NCI-H146 treated with DMSO at 0.1 percent for 48 hours (cell line): ENCODE measurements at regions not wholly inside any gene's neighbourhood (a gene's known extent, or its start where the extent isn't known, plus 50 kb on each side); places are given as distances from the start of the nearest gene placed in this dataset.
"Not testable (repeated sequence)": the region's sequence is repeated elsewhere in the genome, so short reads cannot be mapped to it uniquely, and the experiment has no call there.

Source experiments
- DNase-seq: peaks from one replicate; lab custom pipeline; 2025; ENCODE audit not compliant: unreplicated experiment; lab: John Stamatoyannopoulos, UW

DNA sequence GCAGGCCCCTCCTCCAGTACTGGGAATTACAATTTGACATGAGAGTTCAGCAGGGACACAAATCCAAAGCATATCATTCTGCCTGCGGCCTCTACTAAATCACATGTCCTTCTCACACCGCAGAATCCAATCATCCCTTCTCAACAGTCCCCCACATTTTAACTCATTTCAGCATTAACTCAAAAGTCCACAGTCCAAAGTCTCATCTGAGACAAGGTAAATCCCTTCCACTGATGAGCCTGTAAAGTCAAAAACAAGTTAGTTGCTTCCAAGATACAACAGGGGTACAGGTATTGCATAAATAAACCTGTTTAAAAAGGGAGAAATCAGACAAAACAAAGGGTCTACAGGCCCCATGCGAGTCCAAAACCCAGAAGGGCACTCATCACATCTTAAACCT lies 64.0 kb downstream of the EBNA1BP2 start:
- no peak for DNase-seq

DNA sequence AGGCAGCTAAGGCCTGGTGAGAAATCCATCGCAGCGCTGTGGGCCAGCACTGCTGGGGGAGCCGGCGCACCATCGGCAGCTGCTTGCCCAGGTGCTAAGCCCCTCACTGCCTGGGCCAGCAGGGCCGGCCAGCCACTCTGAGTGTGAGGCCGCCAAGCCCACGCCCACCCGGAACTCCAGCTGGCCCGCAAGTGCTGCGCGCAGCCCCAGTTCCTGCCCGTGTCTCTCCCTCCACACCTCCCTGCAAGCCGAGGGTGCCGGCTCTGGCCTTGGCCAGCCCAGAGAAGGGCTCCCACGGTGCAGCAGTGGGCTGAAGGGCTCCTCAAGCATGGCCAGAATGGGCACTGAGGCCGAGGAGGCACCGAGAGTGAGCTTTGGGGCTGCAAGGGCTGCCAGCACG lies 64.4 kb downstream of the EBNA1BP2 start:
- no peak for DNase-seq

DNA sequence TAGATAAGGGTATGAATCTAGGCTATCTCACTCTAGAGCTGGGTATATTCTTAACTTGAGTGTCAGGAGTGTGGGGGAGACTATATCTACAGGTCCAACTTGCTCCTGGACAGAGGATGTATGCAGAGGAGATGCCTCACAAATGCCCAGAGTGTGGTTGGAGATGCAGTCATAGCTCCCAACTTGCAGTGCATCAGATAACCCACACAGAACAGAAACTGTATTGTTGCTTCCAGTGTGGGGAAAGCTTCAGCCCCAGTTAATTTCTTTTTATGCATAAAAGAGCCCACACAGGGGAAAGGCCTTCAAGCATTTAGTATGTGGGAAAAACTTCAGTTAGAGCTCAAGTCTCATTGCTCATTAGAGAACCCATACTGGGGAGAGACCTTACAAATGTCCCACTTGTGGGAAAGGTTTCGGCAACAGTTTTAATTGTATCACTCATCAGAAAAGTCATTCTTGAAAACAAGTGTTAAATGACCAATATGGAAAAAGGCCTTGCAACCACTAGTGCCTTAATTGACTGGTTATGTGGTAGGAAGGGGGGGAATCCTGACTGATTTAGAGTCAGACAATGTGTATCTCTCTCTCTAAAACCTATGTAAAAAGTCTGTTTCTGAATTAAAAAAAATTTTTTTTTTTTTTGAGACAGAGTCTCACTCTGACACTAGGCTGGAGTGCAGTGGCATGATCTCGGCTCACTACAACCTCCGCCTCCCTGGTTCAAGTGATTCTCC lies 67.9 kb downstream of the EBNA1BP2 start:
- no peak for DNase-seq

DNA sequence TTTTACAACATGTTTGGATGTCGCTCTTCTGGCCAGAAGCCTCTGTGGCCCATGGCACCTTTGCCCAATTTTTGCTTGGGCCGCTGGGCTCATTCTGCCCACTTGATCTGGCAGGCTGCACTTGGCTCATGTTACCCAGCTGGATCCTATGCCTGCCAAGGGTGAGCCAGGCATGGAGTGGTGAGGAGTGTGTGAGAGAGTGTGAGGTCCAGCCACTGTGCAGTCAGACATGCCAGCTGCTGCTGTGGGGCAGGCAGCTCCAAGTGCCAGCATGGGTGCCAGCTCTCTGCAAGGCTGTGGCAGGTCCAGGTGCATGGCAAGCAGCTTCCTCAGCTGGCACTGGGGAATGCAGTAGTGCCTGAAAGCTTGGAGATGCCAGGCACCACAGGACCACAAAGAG lies 71.0 kb downstream of the EBNA1BP2 start:
- no peak for DNase-seq

DNA sequence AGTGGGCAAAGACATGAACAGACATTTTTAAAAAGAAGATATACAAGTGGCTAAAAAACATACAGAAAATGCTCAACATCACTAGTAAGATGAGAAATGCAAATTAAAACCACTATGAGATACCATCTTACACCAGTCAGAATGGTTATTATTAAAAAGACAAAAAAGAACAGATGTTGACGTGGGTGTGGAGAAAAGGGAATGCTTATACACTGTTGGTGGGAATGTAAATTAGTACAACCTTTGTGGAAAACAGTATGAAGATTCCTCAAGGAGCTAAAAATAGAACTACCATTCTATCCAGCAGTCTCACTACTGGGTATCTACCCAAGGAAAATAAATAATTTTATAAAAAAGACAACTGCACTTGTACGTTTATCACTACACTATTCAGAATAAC lies 73.9 kb downstream of the EBNA1BP2 start:
- no peak for DNase-seq

DNA sequence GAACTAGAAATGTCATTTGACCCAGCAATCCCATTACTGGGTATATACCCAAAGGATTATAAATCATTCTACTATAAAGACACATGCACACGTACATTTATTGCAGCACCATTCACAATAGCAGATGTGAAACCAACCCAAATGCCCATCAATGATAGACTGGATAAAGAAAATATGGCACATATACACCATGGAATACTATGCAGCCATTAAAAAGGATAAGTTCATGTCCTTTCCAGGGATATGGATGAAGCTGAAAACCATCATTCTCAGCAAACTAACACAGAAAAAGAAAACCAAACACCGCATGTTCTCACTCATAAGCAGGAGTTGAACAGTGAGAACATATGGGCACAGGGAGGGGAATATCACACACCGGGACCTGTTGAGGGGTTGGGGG lies 75.6 kb downstream of the EBNA1BP2 start:
- DNase-seq: not testable (repeated sequence)

DNA sequence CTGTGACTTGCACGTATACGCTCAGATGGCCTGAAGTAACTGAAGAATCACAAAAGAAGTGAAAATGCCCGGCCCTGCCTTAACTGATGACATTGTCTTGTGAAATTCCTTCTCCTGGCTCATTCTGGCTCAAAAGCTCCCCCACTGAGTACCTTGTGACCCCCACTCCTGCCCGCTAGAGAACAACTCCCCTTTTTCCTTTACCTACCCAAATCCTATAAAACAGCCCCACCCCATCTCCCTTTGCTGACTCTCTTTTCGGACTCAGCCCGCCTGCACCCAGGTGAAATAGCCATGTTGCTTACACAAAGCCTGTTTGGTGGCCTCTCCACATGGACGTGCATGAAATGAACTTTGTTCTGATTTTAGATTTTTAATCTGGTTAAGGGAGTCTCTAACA lies 81.3 kb downstream of the EBNA1BP2 start:
- not testable (repeated sequence) for DNase-seq

DNA sequence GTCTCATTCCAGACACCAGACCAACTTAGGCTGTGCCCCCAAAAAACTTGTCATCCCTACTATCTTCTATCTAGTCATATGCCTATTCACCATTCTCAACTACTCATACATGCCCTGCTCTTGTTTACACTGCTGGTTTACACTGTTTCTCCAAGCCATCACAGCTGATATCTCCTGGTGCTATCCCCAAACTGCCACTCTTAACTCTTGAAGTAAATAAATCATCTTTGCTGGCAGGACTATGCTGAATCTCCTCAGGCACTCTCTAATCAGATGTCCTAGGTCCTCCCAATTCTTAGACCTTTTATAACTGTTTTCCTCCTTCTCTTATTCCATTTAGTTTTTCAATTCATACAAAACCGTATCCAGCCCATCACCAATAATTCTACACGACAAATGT lies 81.9 kb downstream of the EBNA1BP2 start:
- DNase-seq: not testable (repeated sequence)

DNA sequence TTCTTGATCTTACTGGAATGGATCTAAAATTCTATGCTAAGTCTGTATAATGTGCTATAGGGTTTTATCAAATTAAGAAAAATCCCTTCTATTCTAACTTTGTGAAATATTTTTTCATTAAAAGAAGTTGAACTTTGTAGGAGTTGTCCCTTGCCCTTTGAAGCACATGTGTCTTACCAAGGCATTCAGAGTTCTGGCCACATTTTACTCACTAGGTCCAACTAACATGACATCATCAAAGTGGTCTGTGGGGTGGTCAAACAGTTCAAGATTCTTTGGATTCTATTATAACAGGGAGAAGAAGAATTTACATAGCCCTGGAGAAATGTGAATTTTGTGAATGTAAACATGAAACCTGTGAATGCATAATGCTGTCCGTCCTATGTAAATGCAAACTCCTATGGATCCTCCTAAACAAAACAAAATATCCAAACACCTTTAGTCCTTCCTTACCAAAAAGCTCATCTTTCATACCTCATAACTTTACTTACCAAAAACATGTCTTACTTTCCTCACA lies 88.7 kb downstream of the EBNA1BP2 start:
- DNase-seq: no peak

DNA sequence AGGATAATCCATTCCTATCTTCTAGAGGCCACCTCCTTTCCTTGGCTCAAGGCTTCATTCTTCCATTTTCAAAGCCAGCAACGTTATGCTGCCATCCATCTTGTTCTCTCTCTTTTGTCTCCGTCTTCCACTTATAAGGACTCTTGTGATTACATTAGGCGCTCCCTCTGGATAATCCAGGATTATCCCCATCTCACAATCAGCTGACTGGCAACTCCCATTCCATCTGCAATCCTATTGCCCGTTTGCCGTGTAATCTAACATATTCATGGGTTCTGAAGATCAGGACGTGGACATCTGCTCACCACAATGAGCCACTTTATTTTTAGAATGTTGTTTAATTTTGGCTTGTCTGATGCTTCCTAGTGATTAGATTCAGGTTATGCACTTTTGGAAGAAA lies 89.3 kb downstream of the EBNA1BP2 start:
- DNase-seq: no peak

DNA sequence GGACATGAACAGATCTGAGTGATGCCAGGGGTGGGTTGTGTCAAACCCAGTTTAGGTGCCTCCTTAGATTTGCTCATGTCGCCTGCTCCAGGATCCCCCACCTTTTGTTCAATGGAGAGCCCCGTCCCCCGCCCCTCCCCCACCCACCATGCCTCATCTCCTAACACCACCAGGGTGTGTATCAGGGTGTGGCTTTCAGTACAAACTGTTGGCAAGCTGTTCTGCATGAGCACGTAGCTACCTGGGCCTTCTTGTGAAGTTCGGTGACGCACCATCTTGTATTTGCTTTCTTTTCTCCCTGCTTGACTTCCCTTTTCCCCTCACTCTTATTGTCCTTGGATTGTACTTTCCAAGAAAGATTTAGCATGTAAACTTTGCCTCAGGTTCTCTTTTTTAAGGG lies 94.8 kb downstream of the EBNA1BP2 start:
- DNase-seq: no peak

DNA sequence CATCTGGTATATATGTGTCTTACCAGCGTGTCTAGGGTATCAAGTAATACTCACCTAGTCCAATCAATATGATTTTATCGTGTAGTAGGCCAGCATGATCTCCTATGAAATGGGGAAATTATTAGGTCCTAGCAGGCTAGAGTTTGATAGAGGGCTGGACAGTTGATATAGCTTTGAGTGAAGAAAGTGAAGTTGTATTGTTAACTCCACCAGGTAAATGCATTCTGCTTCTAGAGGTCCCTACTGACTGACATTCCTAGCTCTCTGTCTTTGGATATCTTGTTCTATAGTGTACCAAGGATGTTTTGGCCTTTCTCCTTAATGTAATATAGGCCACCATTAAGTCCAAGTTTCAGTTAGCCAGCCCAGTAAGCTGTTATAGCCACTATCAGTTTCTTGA lies 97.4 kb downstream of the EBNA1BP2 start:
- no peak for DNase-seq

DNA sequence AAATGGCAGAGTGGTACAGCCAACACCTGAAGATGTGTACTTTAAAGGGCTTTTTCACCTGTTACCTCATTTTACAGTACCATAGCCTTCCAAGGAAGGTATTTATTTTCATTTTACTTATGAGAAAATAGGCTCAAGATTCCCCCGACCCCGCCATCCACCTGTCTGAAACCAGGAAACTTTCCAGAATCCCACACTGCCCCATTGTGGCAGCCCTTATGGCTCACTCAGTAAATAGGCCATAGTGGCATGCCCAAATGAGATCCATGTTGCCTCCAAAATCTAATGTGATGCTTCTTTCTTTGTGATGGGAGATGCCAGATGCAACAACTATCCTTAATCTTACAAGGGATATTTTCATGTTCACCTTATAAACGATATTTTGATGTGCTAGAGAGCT lies 97.8 kb downstream of the EBNA1BP2 start:
- no peak for DNase-seq

DNA sequence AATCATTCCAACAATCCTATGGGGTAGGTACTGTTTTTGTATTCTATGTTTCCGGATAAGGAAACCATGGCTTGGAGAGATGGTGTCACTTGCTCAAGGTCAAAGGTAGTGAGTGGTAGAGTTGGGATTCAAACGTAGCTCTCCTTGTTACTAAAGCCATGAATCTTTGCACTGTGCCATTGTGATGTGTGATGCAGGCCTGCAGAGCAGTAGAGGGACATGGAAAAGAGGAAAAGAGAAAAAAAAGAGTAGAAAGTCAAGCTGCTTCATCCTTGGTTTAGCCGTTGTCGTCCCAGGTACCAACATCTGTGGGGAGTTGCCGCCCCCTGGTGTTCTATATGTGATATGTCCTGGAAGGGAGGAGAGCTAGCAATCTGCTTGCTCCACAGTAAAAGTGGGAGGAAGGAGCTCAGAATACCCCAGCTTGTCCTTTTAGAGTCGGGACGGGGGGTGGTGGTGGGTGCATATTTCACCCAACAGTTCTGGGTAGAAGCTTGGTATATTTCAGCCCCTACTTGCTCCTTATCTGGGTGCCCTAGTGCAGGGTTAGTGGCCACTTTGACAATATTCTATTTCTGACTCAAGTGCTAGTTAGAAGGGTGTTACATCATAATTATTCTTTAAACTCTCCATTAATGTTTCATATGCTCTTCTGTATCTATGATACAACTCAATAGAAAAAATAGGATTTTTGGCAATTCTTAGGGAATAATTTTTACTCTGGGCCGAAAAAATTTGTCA lies 98.4 kb downstream of the EBNA1BP2 start:
- DNase-seq: peak; percentile 33

DNA sequence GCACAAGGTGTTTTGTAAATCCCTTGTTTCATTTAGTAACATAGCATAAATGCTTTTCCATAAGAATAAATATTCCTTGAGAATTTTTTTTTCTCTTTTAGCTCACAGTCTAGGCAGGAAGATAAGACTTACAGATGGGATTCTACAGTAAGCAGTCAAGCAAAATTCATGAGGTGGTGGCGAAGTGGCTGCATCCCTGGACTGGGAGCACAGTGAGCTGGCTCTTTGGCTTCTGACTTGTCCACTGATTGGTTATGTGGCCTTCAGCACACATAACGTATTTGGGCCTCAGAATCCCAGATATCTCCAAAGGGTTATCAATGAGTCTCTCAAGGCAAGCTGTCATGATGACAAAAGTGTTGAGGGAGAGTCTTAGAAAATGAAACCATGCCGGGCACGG lies 99.8 kb downstream of the EBNA1BP2 start:
- DNase-seq: no peak

DNA sequence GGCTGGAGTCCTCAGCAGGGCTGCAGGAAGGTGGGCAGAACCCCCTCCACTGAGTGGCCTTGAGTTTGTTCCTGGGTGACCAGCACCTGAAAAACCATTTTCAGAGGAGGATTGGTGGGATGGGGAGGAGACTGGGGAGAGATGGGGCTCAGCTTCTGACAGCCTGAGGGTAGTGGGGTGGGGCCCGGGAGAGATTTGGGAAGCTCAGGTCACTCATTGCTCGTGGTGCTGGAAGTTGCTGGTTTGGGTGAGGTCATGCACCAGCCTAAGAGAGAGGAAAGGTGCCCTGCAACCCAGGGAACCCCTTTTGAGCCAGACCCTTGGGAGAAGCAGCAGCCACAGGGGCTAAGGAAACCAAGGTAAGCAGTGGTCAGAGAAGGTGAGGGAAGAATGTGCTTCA lies 100.8 kb downstream of the EBNA1BP2 start:
- no peak for DNase-seq

DNA sequence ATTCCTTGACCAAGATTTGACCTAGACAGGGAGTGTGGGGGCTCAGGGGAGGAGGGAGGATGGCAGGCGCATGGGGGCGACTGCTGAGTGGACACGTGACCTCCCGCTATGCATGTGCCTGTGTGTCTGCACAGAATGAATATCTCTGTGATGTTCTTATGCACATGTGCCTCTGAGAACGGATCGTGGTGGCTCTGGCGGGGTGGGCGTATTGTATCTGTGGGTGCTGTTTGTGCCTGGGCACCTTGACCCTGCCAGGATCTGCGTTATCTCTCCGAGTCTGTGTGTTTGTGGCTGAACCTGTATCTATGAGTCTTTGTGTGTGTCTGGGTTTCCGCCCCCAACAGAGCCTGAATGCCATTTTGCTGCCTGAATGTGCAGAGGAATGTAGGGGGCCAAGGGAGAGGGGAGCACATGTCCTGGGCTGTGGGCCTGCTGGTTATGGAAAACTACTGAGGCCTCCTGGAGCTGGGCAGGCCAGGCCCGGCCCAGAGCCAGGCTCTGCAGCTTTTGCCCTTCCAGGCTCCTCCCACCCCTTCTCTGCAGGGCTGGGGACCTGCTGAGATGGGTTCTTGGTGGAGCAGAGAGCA lies 102.5 kb downstream of the EBNA1BP2 start:
- DNase-seq: no peak

DNA sequence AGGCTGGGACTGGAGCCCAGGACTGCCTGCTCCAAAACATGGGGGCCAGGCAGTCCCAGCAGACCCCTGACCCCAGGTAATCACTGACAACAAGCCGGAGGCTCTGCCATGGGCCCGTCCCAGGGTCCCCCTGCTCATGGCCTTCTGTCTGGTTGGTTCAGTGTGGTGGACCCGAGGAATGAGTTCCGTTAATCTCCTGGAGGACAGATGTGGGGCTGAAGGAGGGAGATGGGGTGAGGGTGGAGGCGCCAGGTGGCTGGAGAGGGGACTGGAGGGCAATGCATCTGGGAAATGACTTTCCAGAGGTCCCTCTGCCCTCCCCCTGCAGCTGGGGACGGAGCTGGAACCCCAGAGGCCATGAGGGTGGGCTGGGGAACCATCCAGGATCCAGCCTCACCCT lies 103.2 kb downstream of the EBNA1BP2 start:
- no peak for DNase-seq

DNA sequence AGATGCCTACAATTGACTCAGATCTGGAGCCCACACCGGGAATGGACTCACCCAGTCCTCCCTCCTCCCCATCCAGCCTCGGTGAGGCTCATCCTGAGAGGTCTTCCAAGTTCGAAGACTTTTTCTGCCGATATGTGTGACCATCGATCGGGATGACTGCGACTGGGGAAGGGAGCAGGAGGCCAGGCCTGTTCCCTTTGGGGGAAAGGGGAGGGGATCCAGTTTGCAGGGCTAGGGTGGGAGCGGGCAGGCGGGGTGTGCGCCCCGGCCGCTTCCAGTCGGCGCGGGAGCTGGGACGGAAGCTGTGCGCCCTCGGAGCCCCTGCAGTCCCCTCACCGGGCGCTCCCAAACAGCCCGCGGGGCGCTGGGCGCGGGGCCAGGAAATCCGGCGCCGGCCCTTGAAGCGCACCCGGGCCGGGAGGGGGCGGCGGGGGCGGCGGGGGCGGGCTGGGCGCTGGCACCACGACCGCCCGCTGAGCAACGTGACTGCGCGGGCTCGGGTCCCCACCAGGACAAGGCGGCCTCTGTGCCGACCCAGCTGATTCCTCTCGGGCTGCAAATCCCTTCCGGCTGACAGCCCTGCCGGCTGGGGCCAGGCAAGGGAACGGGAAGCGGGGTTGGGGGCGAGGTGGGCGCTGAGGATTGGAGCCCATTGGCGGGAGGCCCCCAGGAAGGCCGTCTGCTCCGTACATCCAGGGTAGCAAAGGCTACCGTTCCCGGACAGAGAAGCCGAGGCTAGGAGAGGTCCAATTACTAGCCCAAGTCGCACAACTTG lies 103.9 kb downstream of the EBNA1BP2 start:
- no peak for DNase-seq

DNA sequence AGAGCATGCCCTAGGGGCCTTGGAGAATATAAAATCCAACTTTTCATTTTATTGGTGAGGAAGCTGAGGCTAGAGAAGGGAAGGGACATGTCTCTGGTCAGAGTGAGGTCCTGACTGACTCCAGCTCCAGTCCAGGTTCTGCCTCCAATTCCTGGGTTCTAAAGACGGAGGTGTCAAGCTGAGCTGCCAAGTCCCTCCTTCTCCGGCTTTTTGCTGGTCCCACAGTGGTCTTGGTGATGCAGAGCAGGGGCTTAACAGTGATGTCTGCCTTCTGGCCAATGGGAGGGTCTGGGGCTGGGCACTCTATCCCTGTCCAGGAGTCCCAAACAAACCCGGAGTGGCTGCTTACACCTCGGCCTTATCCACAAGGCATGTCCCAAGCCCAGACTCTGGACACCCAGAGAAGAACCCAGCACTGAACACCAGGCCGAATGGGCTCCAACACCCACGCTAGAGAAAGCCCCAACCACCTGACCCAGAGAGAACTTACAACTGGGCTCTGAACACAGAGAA lies 104.8 kb downstream of the EBNA1BP2 start:
- DNase-seq: no peak

DNA sequence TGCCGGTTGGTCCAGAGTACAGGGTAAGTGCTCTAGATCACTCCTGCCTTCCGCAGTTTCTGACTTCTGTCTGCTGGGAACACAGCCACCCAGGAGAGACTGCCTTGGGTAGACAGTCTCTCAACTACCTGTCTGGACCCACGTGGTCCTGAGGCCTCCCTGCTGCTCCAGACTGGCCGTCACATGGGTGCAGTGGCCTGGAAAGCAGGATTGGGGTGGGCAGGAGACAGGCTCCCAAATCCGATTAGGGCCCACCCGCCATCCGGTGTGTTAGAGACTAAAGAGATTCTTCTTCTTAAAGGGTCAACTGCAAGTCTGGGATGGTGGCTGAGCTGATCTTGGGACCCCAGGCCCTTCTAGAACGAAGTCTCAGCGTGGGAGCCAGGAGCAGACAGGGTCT lies 105.5 kb downstream of the EBNA1BP2 start:
- no peak for DNase-seq
